Astrocyte (in vitro differentiated cells and primary cell): ENCODE measurements at regions not wholly inside any gene's neighbourhood (a gene's known extent, or its start where the extent isn't known, plus 50 kb on each side); places are given as distances from the start of the nearest gene placed in this dataset.

ENCODE experiments used
- DNase-seq: peaks from one replicate; pipeline ENCODE4 v3.0.0-alpha.2; 2010; ENCODE audit warnings: low read depth
- FAIRE-seq: peaks from 2 replicates; lab custom pipeline; 2011; peaks lifted over from hg19 to GRCh38; lab: Jason Lieb, UNC
- H2AFZ ChIP-seq: 2 replicates; pipeline ENCODE4 v1.6.0; 2012; ENCODE audit warnings: low read depth, low read length, inconsistent platforms
- H3K27ac ChIP-seq: 2 replicates; pipeline ENCODE4 v1.5.1; 2011; ENCODE audit warnings: low read depth, low read length, inconsistent platforms
- H3K27me3 ChIP-seq: 2 replicates; pipeline ENCODE4 v1.6.0; 2011; ENCODE audit warnings: low read length, inconsistent platforms; ENCODE audit not compliant: insufficient read depth
- H3K36me3 ChIP-seq: 2 replicates; pipeline ENCODE4 v1.5.1; 2011; ENCODE audit warnings: low read length, inconsistent platforms; ENCODE audit not compliant: insufficient read depth
- H3K4me1 ChIP-seq: 2 replicates; pipeline ENCODE4 v1.5.1; 2011; ENCODE audit warnings: low read length, inconsistent platforms; ENCODE audit not compliant: insufficient read depth
- H3K4me2 ChIP-seq: 2 replicates; pipeline ENCODE4 v1.6.0; 2012; ENCODE audit warnings: low read length, inconsistent platforms
- H3K4me3 ChIP-seq: 2 replicates; pipeline ENCODE4 v1.5.1; 2011; ENCODE audit warnings: low read depth, mild to moderate bottlenecking, low read length, inconsistent platforms; ENCODE audit not compliant: insufficient read depth
- H3K79me2 ChIP-seq: 2 replicates; pipeline ENCODE4 v1.6.0; 2012; ENCODE audit warnings: mild to moderate bottlenecking, low read length, inconsistent platforms; ENCODE audit not compliant: insufficient read depth
- H3K9ac ChIP-seq: 2 replicates; pipeline ENCODE4 v1.6.0; 2012; ENCODE audit warnings: mild to moderate bottlenecking, low read length, inconsistent platforms
- H3K9me3 ChIP-seq: 2 replicates; pipeline ENCODE4 v1.5.1; 2012; ENCODE audit warnings: low read depth, mild to moderate bottlenecking, low read length, inconsistent platforms; ENCODE audit not compliant: insufficient read depth
- H4K20me1 ChIP-seq: 2 replicates; pipeline ENCODE4 v1.6.0; 2012; ENCODE audit warnings: low read length, inconsistent platforms; ENCODE audit not compliant: insufficient read depth
- H3K27ac Mint-ChIP-seq: one replicate; pipeline ENCODE4 v1.8.0; 2021; ENCODE audit warnings: mild to moderate bottlenecking, mixed read lengths; ENCODE audit not compliant: unreplicated experiment
- H3K27me3 Mint-ChIP-seq: one replicate; pipeline ENCODE4 v1.8.0; 2021; ENCODE audit warnings: low read depth, mixed read lengths; ENCODE audit not compliant: unreplicated experiment
- H3K36me3 Mint-ChIP-seq: one replicate; pipeline ENCODE4 v1.8.0; 2021; ENCODE audit warnings: low read depth, mixed read lengths; ENCODE audit not compliant: unreplicated experiment
- H3K4me1 Mint-ChIP-seq: one replicate; pipeline ENCODE4 v1.8.0; 2021; ENCODE audit warnings: low read depth, mixed read lengths; ENCODE audit not compliant: unreplicated experiment
- H3K4me3 Mint-ChIP-seq: one replicate; pipeline ENCODE4 v1.8.0; 2021; ENCODE audit warnings: mild to moderate bottlenecking, moderate library complexity, mixed read lengths; ENCODE audit not compliant: unreplicated experiment
- H3K9me3 Mint-ChIP-seq: one replicate; pipeline ENCODE4 v1.8.0; 2021; ENCODE audit warnings: mild to moderate bottlenecking, mixed read lengths; ENCODE audit not compliant: unreplicated experiment
- EZH2 ChIP-seq: IDR thresholded peaks from 2 replicates; pipeline ENCODE4 v1.6.1; 2012; ENCODE audit warnings: mild to moderate bottlenecking, low read length, inconsistent platforms; ENCODE audit not compliant: insufficient read depth
- TF ChIP-seq, protein P1 (sequence below): IDR thresholded peaks from 2 replicates; pipeline ENCODE4 v1.5.1; 2011; ENCODE audit warnings: low read depth, mild to moderate bottlenecking, inconsistent platforms, low read length, moderate library complexity; ENCODE audit not compliant: insufficient read depth

DNA sequence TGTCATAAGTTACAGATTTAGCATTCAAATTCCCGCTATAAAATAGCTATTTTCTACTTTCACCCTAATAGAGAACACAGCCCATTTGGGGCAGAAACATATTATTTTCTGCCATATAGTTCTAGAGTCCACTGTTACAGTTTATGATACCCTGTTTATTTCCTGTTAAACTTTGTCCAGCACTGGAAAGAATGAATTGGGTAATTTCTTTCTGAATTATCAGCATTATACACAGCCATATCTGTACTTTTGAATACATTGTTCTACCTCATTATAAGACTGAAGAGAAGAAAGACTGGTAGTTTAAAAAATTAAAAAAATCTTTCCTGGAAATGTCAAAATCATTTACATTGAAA lies 332.1 kb downstream of the DIRAS2 start:
- Histone ChIP-seq H3K4me1 (no peaks in the 10 kb centered on the region), H3K79me2 (no peaks in the 10 kb centered on the region), H3K4me3 (no peak overlapping the region), H3K9me3 (no peaks in the 10 kb centered on the region), H3K27ac (no peak overlapping the region), H3K36me3 (no peaks in the 10 kb centered on the region), H3K4me2 (no peak overlapping the region), H4K20me1 (no peaks in the 10 kb centered on the region), H2AFZ (no peak overlapping the region), H3K27me3 (no peaks in the 10 kb centered on the region), H3K9ac (no peak overlapping the region)
- Mint-ChIP-seq H3K27me3 (peaks cover 11% of the 10 kb centered on the region), H3K4me3 (no peak overlapping the region), H3K9me3 (no peaks in the 10 kb centered on the region), H3K4me1 (no peaks in the 10 kb centered on the region), H3K36me3 (no peaks in the 10 kb centered on the region), H3K27ac (no peak overlapping the region)
- no peak for TF ChIP-seq EZH2
- TF ChIP-seq, protein P1, sequence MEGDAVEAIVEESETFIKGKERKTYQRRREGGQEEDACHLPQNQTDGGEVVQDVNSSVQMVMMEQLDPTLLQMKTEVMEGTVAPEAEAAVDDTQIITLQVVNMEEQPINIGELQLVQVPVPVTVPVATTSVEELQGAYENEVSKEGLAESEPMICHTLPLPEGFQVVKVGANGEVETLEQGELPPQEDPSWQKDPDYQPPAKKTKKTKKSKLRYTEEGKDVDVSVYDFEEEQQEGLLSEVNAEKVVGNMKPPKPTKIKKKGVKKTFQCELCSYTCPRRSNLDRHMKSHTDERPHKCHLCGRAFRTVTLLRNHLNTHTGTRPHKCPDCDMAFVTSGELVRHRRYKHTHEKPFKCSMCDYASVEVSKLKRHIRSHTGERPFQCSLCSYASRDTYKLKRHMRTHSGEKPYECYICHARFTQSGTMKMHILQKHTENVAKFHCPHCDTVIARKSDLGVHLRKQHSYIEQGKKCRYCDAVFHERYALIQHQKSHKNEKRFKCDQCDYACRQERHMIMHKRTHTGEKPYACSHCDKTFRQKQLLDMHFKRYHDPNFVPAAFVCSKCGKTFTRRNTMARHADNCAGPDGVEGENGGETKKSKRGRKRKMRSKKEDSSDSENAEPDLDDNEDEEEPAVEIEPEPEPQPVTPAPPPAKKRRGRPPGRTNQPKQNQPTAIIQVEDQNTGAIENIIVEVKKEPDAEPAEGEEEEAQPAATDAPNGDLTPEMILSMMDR, result no peak
- no peak for DNase-seq
- no peak for FAIRE-seq

DNA sequence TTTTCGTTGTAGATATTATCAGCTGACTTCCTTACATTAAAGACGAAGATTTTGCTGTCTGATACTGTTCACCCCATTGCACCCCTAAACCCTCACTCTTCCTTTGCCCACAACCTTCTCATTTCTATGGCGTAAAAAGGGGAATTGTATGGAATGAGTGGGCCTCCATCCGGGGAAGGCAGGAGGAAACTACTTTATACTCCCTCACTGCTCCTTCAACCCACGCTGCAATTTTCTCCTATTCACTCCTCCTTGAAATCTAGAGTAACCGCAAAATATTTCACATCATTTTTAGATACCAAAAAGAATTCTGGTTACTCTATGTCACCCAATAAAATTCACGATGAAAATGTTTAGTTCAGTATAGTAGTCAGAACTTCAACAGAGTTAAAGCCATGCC lies 330.8 kb downstream of the DIRAS2 start:
- Mint-ChIP-seq H3K27me3 (peaks cover 13% of the 10 kb centered on the region), H3K4me1 (no peaks in the 10 kb centered on the region), H3K9me3 (no peaks in the 10 kb centered on the region), H3K27ac (no peak overlapping the region), H3K4me3 (no peak overlapping the region), H3K36me3 (no peaks in the 10 kb centered on the region)
- no peak for FAIRE-seq
- Histone ChIP-seq H2AFZ (no peak overlapping the region), H3K4me2 (no peak overlapping the region), H3K27me3 (no peaks in the 10 kb centered on the region), H3K9ac (no peak overlapping the region), H3K36me3 (no peaks in the 10 kb centered on the region), H3K4me1 (no peaks in the 10 kb centered on the region), H3K27ac (no peak overlapping the region), H3K4me3 (no peak overlapping the region), H4K20me1 (no peaks in the 10 kb centered on the region), H3K9me3 (no peaks in the 10 kb centered on the region), H3K79me2 (no peaks in the 10 kb centered on the region)
- DNase-seq, result no peak
- TF ChIP-seq, protein P1, result no peak

DNA sequence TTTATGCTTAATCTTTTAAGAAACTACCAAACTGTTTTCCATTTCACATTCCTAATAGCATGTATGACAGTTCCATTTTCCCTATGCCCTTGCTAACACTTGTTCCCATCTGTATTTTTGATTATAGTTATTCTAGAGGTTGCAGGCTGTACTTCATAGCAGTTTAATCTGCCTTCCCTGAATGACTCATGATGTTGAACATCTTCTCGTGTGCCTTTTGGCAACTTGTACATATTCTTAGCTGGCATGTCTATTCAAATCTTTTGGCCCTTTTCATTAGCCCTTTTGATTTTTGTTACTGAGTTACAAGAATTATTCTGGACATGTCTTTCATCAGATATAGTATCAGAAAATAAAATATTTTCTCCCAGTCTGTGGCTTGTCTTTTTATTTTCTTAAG lies 320.3 kb downstream of the DIRAS2 start:
- Histone ChIP-seq H3K27ac (no peak overlapping the region), H3K4me2 (no peak overlapping the region), H3K36me3 (no peaks in the 10 kb centered on the region), H2AFZ (no peak overlapping the region), H3K79me2 (no peaks in the 10 kb centered on the region), H3K4me3 (no peak overlapping the region), H3K9ac (no peak overlapping the region), H3K27me3 (no peaks in the 10 kb centered on the region), H3K4me1 (no peaks in the 10 kb centered on the region), H4K20me1 (no peaks in the 10 kb centered on the region), H3K9me3 (no peaks in the 10 kb centered on the region)
- Mint-ChIP-seq H3K27ac (no peak overlapping the region), H3K9me3 (no peaks in the 10 kb centered on the region), H3K27me3 (peaks cover 3% of the 10 kb centered on the region), H3K4me1 (peaks cover 6% of the 10 kb centered on the region), H3K36me3 (no peaks in the 10 kb centered on the region), H3K4me3 (no peak overlapping the region)
- TF ChIP-seq, protein P1, result no peak
- TF ChIP-seq EZH2, result no peak
- FAIRE-seq (no peak), DNase-seq (no peak)
